Mammary epithelial cell (primary cell): ENCODE measurements at regions not wholly inside any gene's neighbourhood (a gene's known extent, or its start where the extent isn't known, plus 50 kb on each side); places are given as distances from the start of the nearest gene placed in this dataset.

ENCODE experiments used
- CTCF ChIP-seq, 2 donors: IDR thresholded peaks in 1 of 2; conservative IDR thresholded peaks in 1 of 2; 2 replicates each; pipeline ENCODE4 v1.5.1; 2011 to 2012; ENCODE audit warnings: inconsistent platforms in 2 of 2, low read length in 2 of 2, mild to moderate bottlenecking in 2 of 2, control low read depth in 1 of 2, low read depth in 1 of 2; ENCODE audit not compliant: insufficient read depth in 1 of 2; ENCODE audit errors: extremely low read depth in 1 of 2
- EZH2 ChIP-seq: IDR thresholded peaks from 2 replicates; pipeline ENCODE4 v1.6.1; 2012; ENCODE audit warnings: low read length, inconsistent platforms, borderline replicate concordance

GRCh38 chr22:48055185-48055584 lies 1292.7 kb downstream of the TBC1D22A start:
- TF ChIP-seq CTCF (conservative IDR thresholded peaks at IDR 0.05 in 1 of 2, IDR thresholded peaks at IDR 0.05 in 1 of 2; ENCODE audit: extremely low read depth in 1 of 2, insufficient read depth in 1 of 2, low read depth in 1 of 2, low read length in 2 of 2): no peak
- no peak for TF ChIP-seq EZH2
